Parathyroid adenoma (tissue), 2 donors: ENCODE measurements at regions not wholly inside any gene's neighbourhood (a gene's known extent, or its start where the extent isn't known, plus 50 kb on each side); places are given as distances from the start of the nearest gene placed in this dataset.
"Not testable (repeated sequence)": the region's sequence is repeated elsewhere in the genome, so short reads cannot be mapped to it uniquely, and the experiment has no call there.

Experiments used
- H2AFZ ChIP-seq: fragments of 300-600 bp; sonication (generic); one replicate; pipeline ENCODE4 v1.7.0; 2017; ENCODE audit warnings: antibody characterized with exemption, mild to moderate bottlenecking
- H3K27ac ChIP-seq: fragments of 300-600 bp; sonication (generic); one replicate; pipeline ENCODE4 v1.7.0; 2017
- H3K27me3 ChIP-seq: fragments of 300-600 bp; sonication (generic); one replicate; pipeline ENCODE4 v1.7.0; 2017; ENCODE audit warnings: low read length; ENCODE audit not compliant: control insufficient read depth, insufficient read depth
- H3K36me3 ChIP-seq: fragments of 300-600 bp; sonication (generic); one replicate; pipeline ENCODE4 v1.7.0; 2017; ENCODE audit warnings: low read length; ENCODE audit not compliant: control insufficient read depth, insufficient read depth
- H3K4me1 ChIP-seq: fragments of 300-600 bp; sonication (generic); one replicate; pipeline ENCODE4 v1.7.0; 2017; ENCODE audit warnings: control low read depth
- H3K4me2 ChIP-seq: fragments of 300-600 bp; sonication (generic); one replicate; pipeline ENCODE4 v1.7.0; 2017; ENCODE audit warnings: low read length
- H3K4me3 ChIP-seq: fragments of 300-600 bp; sonication (generic); one replicate; pipeline ENCODE4 v1.7.0; 2017; ENCODE audit warnings: low read depth, low read length
- H3K79me2 ChIP-seq: fragments of 300-600 bp; sonication (generic); one replicate; pipeline ENCODE4 v1.7.0; 2017; ENCODE audit warnings: control low read depth
- H3K9ac ChIP-seq: fragments of 300-600 bp; sonication (generic); one replicate; pipeline ENCODE4 v1.7.0; 2017; ENCODE audit warnings: mild to moderate bottlenecking
- H3K9me3 ChIP-seq: fragments of 300-600 bp; sonication (generic); one replicate; pipeline ENCODE4 v1.7.0; 2017; ENCODE audit warnings: low read length; ENCODE audit not compliant: control insufficient read depth
- CTCF ChIP-seq: fragments of 300-600 bp; sonication (generic); IDR thresholded peaks from one replicate; pipeline ENCODE4 v1.7.0; 2017; ENCODE audit warnings: antibody characterized with exemption, mild to moderate bottlenecking
- donor health status: primary hyperparathyroidism.

GRCh38 chr9:81827616-81828296 is 100.5 kb upstream of the SPATA31D4 start:
- H3K36me3 ChIP-seq, result no peaks in the 10 kb centered on the region
- no peak overlapping the region for H2AFZ ChIP-seq
- H3K4me1 ChIP-seq, result no peaks in the 10 kb centered on the region
- H3K27ac ChIP-seq, result no peak overlapping the region
- no peaks in the 10 kb centered on the region for H3K9me3 ChIP-seq
- H3K27me3 ChIP-seq, result no peaks in the 10 kb centered on the region
- no peak overlapping the region for H3K9ac ChIP-seq
- H3K4me2 ChIP-seq, result no peak overlapping the region
- no peak for TF ChIP-seq CTCF
- H3K4me3 ChIP-seq, result no peak overlapping the region
- H3K79me2 ChIP-seq, result no peaks in the 10 kb centered on the region

GRCh38 chr9:81829195-81829882 is 98.9 kb upstream of the SPATA31D4 start:
- no peak overlapping the region for H3K9ac ChIP-seq
- H3K27ac ChIP-seq, result no peak overlapping the region
- H3K79me2 ChIP-seq, result no peaks in the 10 kb centered on the region
- H3K36me3 ChIP-seq, result no peaks in the 10 kb centered on the region
- no peak overlapping the region for H2AFZ ChIP-seq
- H3K4me1 ChIP-seq, result no peaks in the 10 kb centered on the region
- H3K4me2 ChIP-seq, result no peak overlapping the region
- H3K27me3 ChIP-seq, result no peaks in the 10 kb centered on the region
- H3K9me3 ChIP-seq, result no peaks in the 10 kb centered on the region
- no peak for TF ChIP-seq CTCF
- H3K4me3 ChIP-seq, result no peak overlapping the region

- not testable (repeated sequence) for H3K4me3 ChIP-seq, H3K4me2 ChIP-seq, H3K4me1 ChIP-seq, H3K27ac ChIP-seq, H3K36me3 ChIP-seq, H3K27me3 ChIP-seq, H3K79me2 ChIP-seq, H3K9ac ChIP-seq, H2AFZ ChIP-seq, H3K9me3 ChIP-seq
Measured at GRCh38 chr9:81830431-81830830, 97.8 kb upstream of the SPATA31D4 start.

DNA sequence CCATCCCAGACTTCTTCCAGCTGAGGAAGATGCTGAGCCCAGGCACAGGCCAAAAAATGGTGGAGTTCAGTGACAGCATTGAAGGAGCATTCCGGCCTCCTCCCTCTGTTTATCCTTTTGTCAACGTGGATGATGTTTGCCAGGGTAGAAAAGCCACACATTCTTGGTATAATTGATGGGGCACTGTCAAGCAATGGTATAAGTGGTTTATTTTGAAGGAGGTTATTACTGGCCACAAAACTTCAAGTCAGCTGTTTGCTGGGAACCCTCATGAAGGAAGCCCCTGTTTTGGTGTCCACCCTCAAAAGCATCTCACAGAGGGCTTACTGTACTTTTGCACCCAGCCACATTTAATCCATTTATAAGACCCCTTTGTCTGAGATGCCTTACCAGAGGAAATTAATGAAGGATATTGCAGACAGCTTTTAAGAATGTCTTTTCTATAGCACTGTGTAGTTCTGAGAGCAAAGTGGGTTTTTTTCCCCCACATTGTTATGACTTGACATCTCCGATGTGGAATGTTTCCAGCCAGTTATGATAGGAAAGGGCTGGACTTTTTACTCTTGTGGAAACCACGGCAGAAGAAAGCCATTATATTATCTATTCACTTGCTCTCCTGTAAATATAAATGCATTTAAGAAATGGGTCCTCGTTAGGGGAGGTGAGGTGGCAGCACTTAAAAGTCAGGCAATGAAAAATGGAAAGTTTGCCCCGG is 95.5 kb upstream of the SPATA31D4 start:
- Histone ChIP-seq H3K9ac (no peak overlapping the region), H3K79me2 (no peaks in the 10 kb centered on the region), H3K9me3 (no peaks in the 10 kb centered on the region), H3K27ac (no peak overlapping the region), H3K4me3 (no peak overlapping the region), H3K4me2 (no peak overlapping the region), H3K36me3 (no peaks in the 10 kb centered on the region), H3K27me3 (no peaks in the 10 kb centered on the region), H2AFZ (no peak overlapping the region), H3K4me1 (no peaks in the 10 kb centered on the region)
- TF ChIP-seq CTCF, result no peak

- no peaks in the 10 kb centered on the region for H3K4me1 ChIP-seq
- no peak overlapping the region for H2AFZ ChIP-seq
- H3K9ac ChIP-seq, result no peak overlapping the region
- no peak overlapping the region for H3K4me2 ChIP-seq
- H3K79me2 ChIP-seq, result no peaks in the 10 kb centered on the region
- TF ChIP-seq CTCF, result no peak
- H3K9me3 ChIP-seq, result no peaks in the 10 kb centered on the region
- H3K27ac ChIP-seq, result no peak overlapping the region
- no peak overlapping the region for H3K4me3 ChIP-seq
- no peaks in the 10 kb centered on the region for H3K36me3 ChIP-seq
- no peaks in the 10 kb centered on the region for H3K27me3 ChIP-seq
Measured at GRCh38 chr9:81833563-81834345, 94.5 kb upstream of the SPATA31D4 start.
